DOHH2 (cell line): ENCODE measurements at regions not wholly inside any gene's neighbourhood (a gene's known extent, or its start where the extent isn't known, plus 50 kb on each side); places are given as distances from the start of the nearest gene placed in this dataset.

Experiments
- EZH2phosphoT487 ChIP-seq: fragments of 200-600 bp; sonication (generic); IDR thresholded peaks from 2 replicates; pipeline ENCODE4 v1.6.1; 2017; ENCODE audit warnings: borderline replicate concordance, mild to moderate bottlenecking, antibody characterized with exemption, low read length, moderate library complexity, mixed read lengths
- TF ChIP-seq, protein P1 (sequence below): fragments of 200-600 bp; sonication (generic); IDR thresholded peaks from one replicate; pipeline ENCODE4 v1.5.1; 2014; ENCODE audit warnings: antibody characterized with exemption, mild to moderate bottlenecking, low read depth, low read length; ENCODE audit not compliant: poor library complexity, severe bottlenecking

- TF ChIP-seq, protein P1, sequence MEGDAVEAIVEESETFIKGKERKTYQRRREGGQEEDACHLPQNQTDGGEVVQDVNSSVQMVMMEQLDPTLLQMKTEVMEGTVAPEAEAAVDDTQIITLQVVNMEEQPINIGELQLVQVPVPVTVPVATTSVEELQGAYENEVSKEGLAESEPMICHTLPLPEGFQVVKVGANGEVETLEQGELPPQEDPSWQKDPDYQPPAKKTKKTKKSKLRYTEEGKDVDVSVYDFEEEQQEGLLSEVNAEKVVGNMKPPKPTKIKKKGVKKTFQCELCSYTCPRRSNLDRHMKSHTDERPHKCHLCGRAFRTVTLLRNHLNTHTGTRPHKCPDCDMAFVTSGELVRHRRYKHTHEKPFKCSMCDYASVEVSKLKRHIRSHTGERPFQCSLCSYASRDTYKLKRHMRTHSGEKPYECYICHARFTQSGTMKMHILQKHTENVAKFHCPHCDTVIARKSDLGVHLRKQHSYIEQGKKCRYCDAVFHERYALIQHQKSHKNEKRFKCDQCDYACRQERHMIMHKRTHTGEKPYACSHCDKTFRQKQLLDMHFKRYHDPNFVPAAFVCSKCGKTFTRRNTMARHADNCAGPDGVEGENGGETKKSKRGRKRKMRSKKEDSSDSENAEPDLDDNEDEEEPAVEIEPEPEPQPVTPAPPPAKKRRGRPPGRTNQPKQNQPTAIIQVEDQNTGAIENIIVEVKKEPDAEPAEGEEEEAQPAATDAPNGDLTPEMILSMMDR = no peak
- TF ChIP-seq EZH2phosphoT487 = no peak
These were observed 222.5 kb downstream of the SHQ1 start for GRCh38 chr3:72625602-72626337.
